B cell (primary cell): ENCODE measurements at regions not wholly inside any gene's neighbourhood (a gene's known extent, or its start where the extent isn't known, plus 50 kb on each side); places are given as distances from the start of the nearest gene placed in this dataset.

ENCODE experiments used
- EZH2 ChIP-seq: IDR thresholded peaks from 2 replicates; pipeline ENCODE4 v1.6.1; 2012; ENCODE audit warnings: borderline replicate concordance, low read depth, mild to moderate bottlenecking, moderate library complexity, low read length; ENCODE audit not compliant: insufficient read depth, poor library complexity, severe bottlenecking
- TF ChIP-seq, protein P1 (sequence below): fragments of 200-600 bp; IDR thresholded peaks from one replicate; pipeline ENCODE4 v1.8.0; 2022; ENCODE audit warnings: antibody characterized with exemption, mild to moderate bottlenecking

DNA sequence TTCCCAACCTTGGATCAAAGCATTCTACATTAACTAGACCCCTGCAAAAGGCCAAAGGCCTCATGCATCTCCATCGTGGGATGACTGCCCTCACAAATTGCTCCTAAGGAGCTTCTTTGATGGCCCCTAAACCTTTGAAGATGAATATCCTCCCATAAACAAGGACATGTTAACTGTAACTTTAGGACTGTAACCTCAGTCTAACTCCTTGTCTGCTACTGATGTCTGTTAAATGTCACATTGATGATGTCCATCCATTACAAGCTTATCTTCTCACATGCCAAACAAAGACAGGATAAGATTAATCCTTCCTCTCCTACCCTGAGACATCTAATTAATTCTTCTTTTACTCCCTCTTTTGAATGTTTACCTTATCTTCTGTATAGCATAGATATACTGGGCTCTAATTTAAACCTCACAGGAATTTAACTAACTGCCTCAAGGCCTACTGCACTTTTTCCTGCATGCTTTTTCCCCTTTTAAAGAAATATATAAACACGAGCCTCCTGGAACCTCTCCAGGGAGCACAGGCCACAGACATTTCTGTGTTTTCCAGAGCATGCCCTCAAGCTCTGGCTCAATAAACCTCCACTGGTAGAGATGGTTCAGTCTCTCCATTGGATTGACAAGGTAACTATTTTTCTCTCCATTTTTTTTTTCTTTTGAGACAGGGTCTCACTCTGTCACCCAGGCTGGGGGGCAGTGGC, 90.6 kb upstream of the SLC25A48 start:
- TF ChIP-seq, protein P1, sequence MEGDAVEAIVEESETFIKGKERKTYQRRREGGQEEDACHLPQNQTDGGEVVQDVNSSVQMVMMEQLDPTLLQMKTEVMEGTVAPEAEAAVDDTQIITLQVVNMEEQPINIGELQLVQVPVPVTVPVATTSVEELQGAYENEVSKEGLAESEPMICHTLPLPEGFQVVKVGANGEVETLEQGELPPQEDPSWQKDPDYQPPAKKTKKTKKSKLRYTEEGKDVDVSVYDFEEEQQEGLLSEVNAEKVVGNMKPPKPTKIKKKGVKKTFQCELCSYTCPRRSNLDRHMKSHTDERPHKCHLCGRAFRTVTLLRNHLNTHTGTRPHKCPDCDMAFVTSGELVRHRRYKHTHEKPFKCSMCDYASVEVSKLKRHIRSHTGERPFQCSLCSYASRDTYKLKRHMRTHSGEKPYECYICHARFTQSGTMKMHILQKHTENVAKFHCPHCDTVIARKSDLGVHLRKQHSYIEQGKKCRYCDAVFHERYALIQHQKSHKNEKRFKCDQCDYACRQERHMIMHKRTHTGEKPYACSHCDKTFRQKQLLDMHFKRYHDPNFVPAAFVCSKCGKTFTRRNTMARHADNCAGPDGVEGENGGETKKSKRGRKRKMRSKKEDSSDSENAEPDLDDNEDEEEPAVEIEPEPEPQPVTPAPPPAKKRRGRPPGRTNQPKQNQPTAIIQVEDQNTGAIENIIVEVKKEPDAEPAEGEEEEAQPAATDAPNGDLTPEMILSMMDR: no peak
- TF ChIP-seq EZH2: no peak
